ENCODE measurements at regions not wholly inside any gene's neighbourhood (a gene's known extent, or its start where the extent isn't known, plus 50 kb on each side); places are given as distances from the start of the nearest gene placed in this dataset.

DNA sequence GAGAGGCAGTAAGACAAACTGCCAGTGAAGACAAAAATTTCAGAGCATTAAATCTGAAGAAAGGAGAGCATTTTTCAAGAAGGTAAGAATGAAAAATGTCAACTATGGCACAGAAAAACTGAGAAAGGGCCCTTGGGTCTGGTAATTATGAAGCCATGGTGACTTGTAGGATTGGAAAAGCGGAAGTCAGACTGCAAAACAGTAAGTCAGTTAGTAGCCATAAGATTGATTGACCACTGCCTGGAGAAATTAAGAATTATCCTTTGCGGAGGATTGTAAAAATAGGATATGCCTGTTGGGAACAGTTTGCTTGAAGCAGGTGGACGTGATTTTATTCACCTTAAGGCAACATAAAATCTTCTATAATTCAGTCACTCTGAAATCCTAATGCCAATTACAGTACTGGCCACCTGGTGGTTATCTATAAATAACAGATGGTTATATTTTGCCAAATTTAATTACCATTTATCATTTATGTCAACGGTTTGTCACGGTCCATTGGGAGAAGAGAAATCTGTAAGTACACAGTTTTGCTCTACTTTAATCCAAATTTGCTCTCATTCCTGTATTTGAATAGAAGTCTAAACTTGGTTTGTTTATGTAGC lies 127.1 kb upstream of the CNTN1 start:
- TF ChIP-seq, protein P1, sequence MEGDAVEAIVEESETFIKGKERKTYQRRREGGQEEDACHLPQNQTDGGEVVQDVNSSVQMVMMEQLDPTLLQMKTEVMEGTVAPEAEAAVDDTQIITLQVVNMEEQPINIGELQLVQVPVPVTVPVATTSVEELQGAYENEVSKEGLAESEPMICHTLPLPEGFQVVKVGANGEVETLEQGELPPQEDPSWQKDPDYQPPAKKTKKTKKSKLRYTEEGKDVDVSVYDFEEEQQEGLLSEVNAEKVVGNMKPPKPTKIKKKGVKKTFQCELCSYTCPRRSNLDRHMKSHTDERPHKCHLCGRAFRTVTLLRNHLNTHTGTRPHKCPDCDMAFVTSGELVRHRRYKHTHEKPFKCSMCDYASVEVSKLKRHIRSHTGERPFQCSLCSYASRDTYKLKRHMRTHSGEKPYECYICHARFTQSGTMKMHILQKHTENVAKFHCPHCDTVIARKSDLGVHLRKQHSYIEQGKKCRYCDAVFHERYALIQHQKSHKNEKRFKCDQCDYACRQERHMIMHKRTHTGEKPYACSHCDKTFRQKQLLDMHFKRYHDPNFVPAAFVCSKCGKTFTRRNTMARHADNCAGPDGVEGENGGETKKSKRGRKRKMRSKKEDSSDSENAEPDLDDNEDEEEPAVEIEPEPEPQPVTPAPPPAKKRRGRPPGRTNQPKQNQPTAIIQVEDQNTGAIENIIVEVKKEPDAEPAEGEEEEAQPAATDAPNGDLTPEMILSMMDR (IDR thresholded peaks at IDR 0.05; ENCODE audit: low read depth, low read length, missing input control) = no peak
- no peak for TF ChIP-seq NR2F2 (IDR thresholded peaks at IDR 0.05)
- no peaks in the 10 kb centered on the region for H3K4me1 ChIP-seq (ENCODE audit: control insufficient read depth in 4 of 4, insufficient read depth in 4 of 4, low read length in 3 of 4)
- H3K9ac ChIP-seq (ENCODE audit: low read depth in 1 of 2, low read length in 2 of 2) = no peak overlapping the region
- H3K4me3 ChIP-seq (ENCODE audit: low read depth in 1 of 3, low read length in 3 of 3) = no peak overlapping the region
- H3K9me3 ChIP-seq (ENCODE audit: control insufficient read depth in 4 of 4, low read length in 3 of 4) = no peaks in the 10 kb centered on the region
- no peak overlapping the region for H3K27ac ChIP-seq (ENCODE audit: low read depth in 1 of 2, low read length in 2 of 2)
- no peaks in the 10 kb centered on the region for H3K27me3 ChIP-seq (ENCODE audit: control insufficient read depth in 4 of 4, insufficient read depth in 4 of 4, low read length in 3 of 4)
- whole genome bisulfite sequencing = 82% methylated on average over 5 of the region's 5 CpGs
- DNase-seq (ENCODE audit: low spot score) = no peak
- H3K36me3 ChIP-seq (ENCODE audit: control insufficient read depth in 4 of 4, insufficient read depth in 3 of 4, low read depth in 1 of 4, low read length in 3 of 4) = no peaks in the 10 kb centered on the region

DNA sequence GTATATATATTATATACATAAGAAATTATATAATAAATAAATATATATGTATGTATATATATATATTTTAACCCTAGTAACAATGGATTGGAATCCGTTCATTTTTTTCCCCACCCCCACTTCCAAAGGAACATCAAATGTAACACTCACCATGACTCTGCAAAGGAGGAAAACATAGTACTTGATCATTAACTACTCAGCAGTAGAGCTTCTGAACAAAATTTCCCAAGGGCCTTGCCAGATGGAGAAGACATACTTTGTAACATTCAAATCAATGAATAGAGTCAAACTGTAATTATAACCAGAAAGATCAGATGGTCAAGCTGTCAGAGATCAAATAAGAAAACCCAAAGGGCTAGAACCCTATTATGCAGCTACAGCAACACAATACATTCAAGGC lies 126.0 kb upstream of the CNTN1 start:
- H3K36me3 ChIP-seq (ENCODE audit: control insufficient read depth in 4 of 4, insufficient read depth in 3 of 4, low read depth in 1 of 4, low read length in 3 of 4) = no peaks in the 10 kb centered on the region
- H3K27ac ChIP-seq (ENCODE audit: low read depth in 1 of 2, low read length in 2 of 2) = no peak overlapping the region
- DNase-seq (ENCODE audit: low spot score) = no peak
- no peaks in the 10 kb centered on the region for H3K4me1 ChIP-seq (ENCODE audit: control insufficient read depth in 4 of 4, insufficient read depth in 4 of 4, low read length in 3 of 4)
- WGBS = 72% methylated on average over 1 of the region's 1 CpG
- H3K27me3 ChIP-seq (ENCODE audit: control insufficient read depth in 4 of 4, insufficient read depth in 4 of 4, low read length in 3 of 4) = no peaks in the 10 kb centered on the region
- H3K9ac ChIP-seq (ENCODE audit: low read depth in 1 of 2, low read length in 2 of 2) = no peak overlapping the region
- H3K4me3 ChIP-seq (ENCODE audit: low read depth in 1 of 3, low read length in 3 of 3) = no peak overlapping the region
- TF ChIP-seq FOXA2 (IDR thresholded peaks at IDR 0.05) (no peak), YY1 (IDR thresholded peaks at IDR 0.05) (no peak), TAF1 (conservative IDR thresholded peaks at IDR 0.05) (no peak), NR2F2 (IDR thresholded peaks at IDR 0.05) (no peak), EGR1 (IDR thresholded peaks at IDR 0.05; ENCODE audit: low read depth in 2 of 2) (no peak), HNF4A (conservative IDR thresholded peaks at IDR 0.05) (no peak), FOXA1 (IDR thresholded peaks at IDR 0.05) (no peak), RAD21 (IDR thresholded peaks at IDR 0.05) (no peak), HNF4G (IDR thresholded peaks at IDR 0.05) (no peak), RXRA (IDR thresholded peaks at IDR 0.05) (no peak), JUND (IDR thresholded peaks at IDR 0.05) (no peak), GABPA (IDR thresholded peaks at IDR 0.05 in 1 of 2, conservative IDR thresholded peaks at IDR 0.05 in 1 of 2) (no peak), SP1 (IDR thresholded peaks at IDR 0.05) (no peak)
- TF ChIP-seq, protein P2, sequence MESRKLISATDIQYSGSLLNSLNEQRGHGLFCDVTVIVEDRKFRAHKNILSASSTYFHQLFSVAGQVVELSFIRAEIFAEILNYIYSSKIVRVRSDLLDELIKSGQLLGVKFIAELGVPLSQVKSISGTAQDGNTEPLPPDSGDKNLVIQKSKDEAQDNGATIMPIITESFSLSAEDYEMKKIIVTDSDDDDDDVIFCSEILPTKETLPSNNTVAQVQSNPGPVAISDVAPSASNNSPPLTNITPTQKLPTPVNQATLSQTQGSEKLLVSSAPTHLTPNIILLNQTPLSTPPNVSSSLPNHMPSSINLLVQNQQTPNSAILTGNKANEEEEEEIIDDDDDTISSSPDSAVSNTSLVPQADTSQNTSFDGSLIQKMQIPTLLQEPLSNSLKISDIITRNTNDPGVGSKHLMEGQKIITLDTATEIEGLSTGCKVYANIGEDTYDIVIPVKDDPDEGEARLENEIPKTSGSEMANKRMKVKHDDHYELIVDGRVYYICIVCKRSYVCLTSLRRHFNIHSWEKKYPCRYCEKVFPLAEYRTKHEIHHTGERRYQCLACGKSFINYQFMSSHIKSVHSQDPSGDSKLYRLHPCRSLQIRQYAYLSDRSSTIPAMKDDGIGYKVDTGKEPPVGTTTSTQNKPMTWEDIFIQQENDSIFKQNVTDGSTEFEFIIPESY (IDR thresholded peaks at IDR 0.05) = no peak
- TF ChIP-seq, protein P3, sequence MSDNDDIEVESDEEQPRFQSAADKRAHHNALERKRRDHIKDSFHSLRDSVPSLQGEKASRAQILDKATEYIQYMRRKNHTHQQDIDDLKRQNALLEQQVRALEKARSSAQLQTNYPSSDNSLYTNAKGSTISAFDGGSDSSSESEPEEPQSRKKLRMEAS (IDR thresholded peaks at IDR 0.05) = no peak
- TF ChIP-seq, protein P4, sequence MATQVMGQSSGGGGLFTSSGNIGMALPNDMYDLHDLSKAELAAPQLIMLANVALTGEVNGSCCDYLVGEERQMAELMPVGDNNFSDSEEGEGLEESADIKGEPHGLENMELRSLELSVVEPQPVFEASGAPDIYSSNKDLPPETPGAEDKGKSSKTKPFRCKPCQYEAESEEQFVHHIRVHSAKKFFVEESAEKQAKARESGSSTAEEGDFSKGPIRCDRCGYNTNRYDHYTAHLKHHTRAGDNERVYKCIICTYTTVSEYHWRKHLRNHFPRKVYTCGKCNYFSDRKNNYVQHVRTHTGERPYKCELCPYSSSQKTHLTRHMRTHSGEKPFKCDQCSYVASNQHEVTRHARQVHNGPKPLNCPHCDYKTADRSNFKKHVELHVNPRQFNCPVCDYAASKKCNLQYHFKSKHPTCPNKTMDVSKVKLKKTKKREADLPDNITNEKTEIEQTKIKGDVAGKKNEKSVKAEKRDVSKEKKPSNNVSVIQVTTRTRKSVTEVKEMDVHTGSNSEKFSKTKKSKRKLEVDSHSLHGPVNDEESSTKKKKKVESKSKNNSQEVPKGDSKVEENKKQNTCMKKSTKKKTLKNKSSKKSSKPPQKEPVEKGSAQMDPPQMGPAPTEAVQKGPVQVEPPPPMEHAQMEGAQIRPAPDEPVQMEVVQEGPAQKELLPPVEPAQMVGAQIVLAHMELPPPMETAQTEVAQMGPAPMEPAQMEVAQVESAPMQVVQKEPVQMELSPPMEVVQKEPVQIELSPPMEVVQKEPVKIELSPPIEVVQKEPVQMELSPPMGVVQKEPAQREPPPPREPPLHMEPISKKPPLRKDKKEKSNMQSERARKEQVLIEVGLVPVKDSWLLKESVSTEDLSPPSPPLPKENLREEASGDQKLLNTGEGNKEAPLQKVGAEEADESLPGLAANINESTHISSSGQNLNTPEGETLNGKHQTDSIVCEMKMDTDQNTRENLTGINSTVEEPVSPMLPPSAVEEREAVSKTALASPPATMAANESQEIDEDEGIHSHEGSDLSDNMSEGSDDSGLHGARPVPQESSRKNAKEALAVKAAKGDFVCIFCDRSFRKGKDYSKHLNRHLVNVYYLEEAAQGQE (IDR thresholded peaks at IDR 0.05) = no peak
- TF ChIP-seq, protein P1 (IDR thresholded peaks at IDR 0.05; ENCODE audit: low read depth, low read length, missing input control) = no peak
- TF ChIP-seq, protein P5, sequence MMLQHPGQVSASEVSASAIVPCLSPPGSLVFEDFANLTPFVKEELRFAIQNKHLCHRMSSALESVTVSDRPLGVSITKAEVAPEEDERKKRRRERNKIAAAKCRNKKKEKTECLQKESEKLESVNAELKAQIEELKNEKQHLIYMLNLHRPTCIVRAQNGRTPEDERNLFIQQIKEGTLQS (IDR thresholded peaks at IDR 0.05) = no peak
- no peaks in the 10 kb centered on the region for H3K9me3 ChIP-seq (ENCODE audit: control insufficient read depth in 4 of 4, low read length in 3 of 4)

All from liver (tissue), 8 donors.